IMR-90 (cell line): ENCODE measurements at regions not wholly inside any gene's neighbourhood (a gene's known extent, or its start where the extent isn't known, plus 50 kb on each side); places are given as distances from the start of the nearest gene placed in this dataset.

Source experiments
- BHLHE40 ChIP-seq: fragments of 150-350 bp; IDR thresholded peaks from 2 replicates; pipeline ENCODE4 v1.6.1; 2016; ENCODE audit warnings: mild to moderate bottlenecking, low read depth, low read length
- MAFK ChIP-seq: IDR thresholded peaks from 2 replicates; pipeline ENCODE4 v1.6.1; 2012; ENCODE audit warnings: low read depth, low read length, improper control_type of control experiment
- MXI1 ChIP-seq: IDR thresholded peaks from 2 replicates; pipeline ENCODE4 v1.6.1; 2012; ENCODE audit warnings: low read depth, mild to moderate bottlenecking, low read length, moderate library complexity, borderline replicate concordance
- POLR2A ChIP-seq: IDR thresholded peaks from 2 replicates; pipeline ENCODE4 v1.6.1; 2012; ENCODE audit warnings: mild to moderate bottlenecking, low read depth, low read length
- RAD21 ChIP-seq: IDR thresholded peaks from 2 replicates; pipeline ENCODE4 v1.6.1; 2012; ENCODE audit warnings: low read length, improper control_type of control experiment
- SMC3 ChIP-seq: fragments of 150-350 bp; IDR thresholded peaks from 2 replicates; pipeline ENCODE4 v1.6.1; 2016; ENCODE audit warnings: low read depth, mild to moderate bottlenecking, antibody characterized with exemption, low read length, moderate library complexity
- USF2 ChIP-seq: fragments of 150-350 bp; IDR thresholded peaks from 2 replicates; pipeline ENCODE4 v1.6.1; 2017; ENCODE audit warnings: mild to moderate bottlenecking, antibody characterized with exemption, low read length, low read depth
- TF ChIP-seq, protein P1 (sequence below): conservative IDR thresholded peaks from 2 replicates; pipeline ENCODE4 v1.5.1; 2012; ENCODE audit warnings: mild to moderate bottlenecking, low read depth, low read length, improper control_type of control experiment

- TF ChIP-seq, protein P1, sequence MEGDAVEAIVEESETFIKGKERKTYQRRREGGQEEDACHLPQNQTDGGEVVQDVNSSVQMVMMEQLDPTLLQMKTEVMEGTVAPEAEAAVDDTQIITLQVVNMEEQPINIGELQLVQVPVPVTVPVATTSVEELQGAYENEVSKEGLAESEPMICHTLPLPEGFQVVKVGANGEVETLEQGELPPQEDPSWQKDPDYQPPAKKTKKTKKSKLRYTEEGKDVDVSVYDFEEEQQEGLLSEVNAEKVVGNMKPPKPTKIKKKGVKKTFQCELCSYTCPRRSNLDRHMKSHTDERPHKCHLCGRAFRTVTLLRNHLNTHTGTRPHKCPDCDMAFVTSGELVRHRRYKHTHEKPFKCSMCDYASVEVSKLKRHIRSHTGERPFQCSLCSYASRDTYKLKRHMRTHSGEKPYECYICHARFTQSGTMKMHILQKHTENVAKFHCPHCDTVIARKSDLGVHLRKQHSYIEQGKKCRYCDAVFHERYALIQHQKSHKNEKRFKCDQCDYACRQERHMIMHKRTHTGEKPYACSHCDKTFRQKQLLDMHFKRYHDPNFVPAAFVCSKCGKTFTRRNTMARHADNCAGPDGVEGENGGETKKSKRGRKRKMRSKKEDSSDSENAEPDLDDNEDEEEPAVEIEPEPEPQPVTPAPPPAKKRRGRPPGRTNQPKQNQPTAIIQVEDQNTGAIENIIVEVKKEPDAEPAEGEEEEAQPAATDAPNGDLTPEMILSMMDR: no peak
- TF ChIP-seq MAFK: no peak
- no peak for TF ChIP-seq MXI1
- TF ChIP-seq BHLHE40: no peak
- no peak for TF ChIP-seq RAD21
- TF ChIP-seq POLR2A: no peak
- TF ChIP-seq USF2: no peak
- TF ChIP-seq SMC3: no peak
Observed at GRCh38 chr9:91012933-91013841, 211.6 kb downstream of the SYK start.
